HG03095 (cell line): ENCODE measurements at regions not wholly inside any gene's neighbourhood (a gene's known extent, or its start where the extent isn't known, plus 50 kb on each side); places are given as distances from the start of the nearest gene placed in this dataset.
"Not testable (repeated sequence)": the region's sequence is repeated elsewhere in the genome, so short reads cannot be mapped to it uniquely, and the experiment has no call there.

Source experiments
- ATAC-seq: cut with Tn5 transposase; IDR thresholded peaks from one replicate; pipeline ENCODE4 v1.9.1; 2021; ENCODE audit warnings: moderate library complexity; ENCODE audit not compliant: unreplicated experiment

DNA sequence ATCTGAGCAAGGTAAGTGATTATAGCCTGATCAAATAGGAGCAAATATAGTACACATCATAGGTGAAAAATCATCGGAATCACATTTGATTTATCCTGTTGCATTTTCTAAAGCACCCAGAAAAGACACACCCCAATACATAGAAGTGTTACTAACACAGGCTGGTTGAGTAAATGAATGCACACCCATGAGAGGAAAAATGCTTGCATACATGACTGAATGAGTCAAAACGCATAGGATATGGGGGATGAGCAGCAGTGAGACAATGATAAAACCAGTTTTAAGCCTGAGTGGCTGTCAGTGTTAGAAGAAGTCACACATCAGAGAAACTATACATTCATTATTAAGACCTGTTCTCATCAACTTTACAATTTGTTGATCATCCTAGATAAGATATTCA, 449.6 kb upstream of the CDH20 start:
- no peak for ATAC-seq

GRCh38 chr18:60888071-60888624, 445.1 kb upstream of the CDH20 start:
- no peak for ATAC-seq

- no peak for ATAC-seq
Observed at GRCh38 chr18:60889442-60889841, 443.8 kb upstream of the CDH20 start.

DNA sequence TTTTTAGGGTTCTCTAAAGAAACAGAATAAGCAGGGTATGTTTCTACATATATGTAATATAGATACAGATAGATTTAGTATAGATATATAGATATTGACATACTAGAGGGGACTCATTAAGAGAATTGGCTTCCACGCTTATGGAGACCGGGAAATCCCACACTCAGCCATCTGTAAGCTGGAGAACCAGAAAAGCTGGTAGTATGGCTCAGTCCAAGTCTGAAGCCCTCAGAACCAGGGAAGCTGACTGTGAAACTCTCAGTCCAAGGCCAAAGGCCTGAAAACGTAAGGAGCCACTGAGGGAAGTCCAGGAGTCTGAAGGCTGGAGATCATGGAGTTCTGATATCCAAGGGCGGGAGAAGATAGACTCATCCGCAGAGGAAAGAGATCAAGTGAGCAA, 441.3 kb upstream of the CDH20 start:
- ATAC-seq, result no peak

DNA sequence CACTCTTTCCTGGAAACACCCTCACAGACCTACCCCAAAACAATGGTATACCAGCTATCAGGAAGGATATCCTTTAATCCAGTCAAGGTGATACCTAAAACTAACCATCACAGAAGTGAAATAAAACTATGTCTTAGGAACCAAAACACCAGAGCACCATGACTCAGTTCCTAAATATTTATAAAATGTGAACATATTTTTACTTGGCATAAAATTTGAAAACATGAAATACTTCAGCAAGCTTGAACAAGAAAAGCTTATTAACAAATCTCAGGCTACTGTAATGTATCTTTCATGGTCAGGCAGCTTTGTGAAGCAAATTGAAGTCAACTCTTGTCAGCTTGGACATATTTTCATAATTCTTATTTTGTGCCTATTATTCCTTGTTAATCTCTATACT, 440.8 kb upstream of the CDH20 start:
- ATAC-seq, result no peak

GRCh38 chr18:60892855-60893254, 440.4 kb upstream of the CDH20 start:
- no peak for ATAC-seq

GRCh38 chr18:60893355-60894097, 439.7 kb upstream of the CDH20 start:
- ATAC-seq, result no peak

GRCh38 chr18:60894254-60894945, 438.8 kb upstream of the CDH20 start:
- no peak for ATAC-seq

GRCh38 chr18:60895181-60895580, 438.0 kb upstream of the CDH20 start:
- no peak for ATAC-seq

DNA sequence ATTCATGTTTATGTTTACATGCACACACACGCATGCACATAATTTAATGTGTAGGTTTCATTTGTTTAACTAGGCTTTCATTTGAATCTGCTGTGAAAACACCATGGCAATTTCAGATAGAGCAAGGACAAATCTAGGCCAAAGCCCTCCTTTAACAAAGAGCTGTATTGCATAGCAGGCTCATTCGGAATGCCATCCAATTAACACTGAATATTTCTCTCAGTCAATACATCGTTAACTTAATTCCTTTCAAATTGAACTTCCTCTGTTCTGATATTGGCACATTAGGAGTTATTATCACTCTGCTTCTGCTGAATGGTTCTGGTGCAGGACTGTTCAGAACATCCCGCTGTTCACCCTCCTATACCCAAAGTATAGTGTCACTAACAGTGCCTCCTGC, 435.1 kb upstream of the CDH20 start:
- no peak for ATAC-seq

DNA sequence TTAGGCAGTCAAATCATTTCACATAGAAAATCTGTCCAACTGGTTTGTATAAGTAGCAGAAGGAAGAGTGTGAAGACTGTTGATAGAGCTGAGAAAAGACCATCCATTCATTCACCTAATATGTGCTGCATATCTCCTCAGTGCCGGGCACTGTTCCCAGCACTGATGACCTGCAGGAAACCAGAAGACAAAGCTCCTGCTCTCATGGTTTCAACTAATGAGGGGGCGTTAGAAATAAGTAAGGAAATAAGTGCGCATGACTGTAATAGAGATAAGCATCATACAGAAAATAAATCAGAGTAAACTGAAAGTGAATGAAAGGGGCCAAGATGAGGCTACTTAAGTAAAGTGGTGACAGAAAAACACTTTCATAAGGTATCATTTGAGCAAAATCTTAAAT, 427.5 kb upstream of the CDH20 start:
- ATAC-seq, result no peak

GRCh38 chr18:60910534-60910933, 422.7 kb upstream of the CDH20 start:
- no peak for ATAC-seq

- no peak for ATAC-seq
Observed at GRCh38 chr18:60911504-60911903, 421.7 kb upstream of the CDH20 start.

DNA sequence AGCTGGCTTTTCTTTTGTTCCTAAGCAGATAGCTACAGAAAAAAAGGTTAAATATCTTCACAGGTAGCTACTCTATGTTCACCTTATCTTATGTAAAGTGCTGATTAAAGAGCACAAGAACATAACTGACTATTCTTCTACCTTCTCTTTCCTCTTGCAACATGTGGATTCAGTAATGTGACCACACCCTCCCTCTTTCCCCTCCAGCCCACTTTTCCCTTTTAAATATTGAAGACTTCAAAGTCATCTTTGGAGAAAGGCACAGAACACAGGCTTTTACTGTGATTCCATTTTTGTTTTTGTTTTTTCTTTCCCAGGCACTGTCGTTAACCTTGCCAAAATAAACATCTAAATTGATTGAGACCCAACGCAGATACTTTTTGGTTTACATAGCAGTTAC, 418.1 kb upstream of the CDH20 start:
- no peak for ATAC-seq

DNA sequence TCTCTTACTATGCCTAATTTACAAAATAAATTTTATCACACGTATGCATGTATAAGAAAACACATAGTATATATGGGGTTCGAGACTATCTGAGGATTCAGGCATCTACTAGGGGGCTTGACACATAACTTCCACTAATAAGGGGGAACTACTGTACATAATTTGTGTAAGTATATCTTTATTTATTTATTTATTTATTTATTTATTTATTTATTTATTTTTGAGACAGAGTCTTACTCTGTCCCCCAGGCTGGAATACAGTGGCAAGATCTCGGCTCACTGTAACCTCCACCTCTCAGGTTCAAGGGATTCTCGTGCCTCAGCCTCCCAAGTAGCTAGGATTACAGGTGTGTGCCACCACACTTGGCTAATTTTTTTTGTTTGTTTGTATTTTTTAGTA, 414.4 kb upstream of the CDH20 start:
- ATAC-seq, result not testable (repeated sequence)

DNA sequence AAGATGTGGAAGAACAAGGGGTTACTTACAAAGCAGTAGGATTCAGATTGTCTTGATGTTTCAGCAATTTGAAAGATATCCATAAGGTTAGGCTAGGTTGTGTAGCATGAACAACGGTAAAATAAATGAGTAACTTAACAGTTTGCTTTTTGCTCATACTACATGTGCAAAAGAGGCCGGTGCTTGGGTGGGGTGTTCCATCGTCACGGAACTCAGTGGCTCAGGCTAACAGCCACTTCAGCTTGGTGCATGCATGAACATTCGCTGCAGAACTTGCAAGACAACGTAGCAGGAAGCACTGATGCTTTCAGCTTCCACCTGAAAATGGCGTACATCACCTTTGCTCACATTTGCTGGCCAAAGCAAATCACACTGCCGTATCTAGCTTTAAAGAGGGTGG, 407.3 kb upstream of the CDH20 start:
- ATAC-seq, result no peak

DNA sequence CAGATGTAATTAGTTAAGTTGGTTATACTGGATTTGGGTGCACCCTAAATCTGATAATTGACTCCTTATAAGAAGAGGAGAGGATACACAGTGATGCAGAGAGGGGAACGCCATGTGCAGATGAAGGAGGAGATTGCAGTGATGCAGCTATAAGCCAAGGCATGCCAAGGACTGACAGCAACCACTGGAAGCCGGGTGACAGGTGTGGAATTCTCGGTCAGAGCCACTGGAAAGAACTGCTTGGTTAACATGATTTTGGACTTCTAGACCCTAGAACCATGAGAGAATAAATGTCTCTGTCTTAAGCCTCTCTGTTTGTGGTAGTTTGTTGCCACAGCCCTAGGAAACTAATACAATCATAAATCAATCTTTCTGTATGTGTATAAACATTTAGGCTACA, 403.3 kb upstream of the CDH20 start:
- ATAC-seq, result no peak

- no peak for ATAC-seq
Observed at GRCh38 chr18:60935041-60935910, 398.0 kb upstream of the CDH20 start.

DNA sequence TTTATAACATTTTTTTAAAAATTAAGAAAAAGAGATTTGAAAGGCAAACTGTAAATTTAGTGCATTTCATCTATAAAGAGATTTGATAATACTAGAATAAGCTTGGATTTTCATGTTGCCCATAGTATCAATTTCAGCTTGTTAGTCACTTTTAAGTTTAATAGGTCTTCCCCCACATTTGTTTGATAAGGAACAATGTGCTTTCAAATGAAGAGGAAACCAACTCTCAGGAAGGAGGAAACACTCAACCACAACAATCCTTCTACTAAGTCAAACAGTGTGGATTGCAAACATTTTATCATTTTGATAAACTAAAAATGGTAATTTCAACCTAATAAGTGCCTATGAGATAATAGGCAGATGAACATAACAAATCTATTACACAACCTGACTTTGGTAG, 397.1 kb upstream of the CDH20 start:
- ATAC-seq, result no peak

DNA sequence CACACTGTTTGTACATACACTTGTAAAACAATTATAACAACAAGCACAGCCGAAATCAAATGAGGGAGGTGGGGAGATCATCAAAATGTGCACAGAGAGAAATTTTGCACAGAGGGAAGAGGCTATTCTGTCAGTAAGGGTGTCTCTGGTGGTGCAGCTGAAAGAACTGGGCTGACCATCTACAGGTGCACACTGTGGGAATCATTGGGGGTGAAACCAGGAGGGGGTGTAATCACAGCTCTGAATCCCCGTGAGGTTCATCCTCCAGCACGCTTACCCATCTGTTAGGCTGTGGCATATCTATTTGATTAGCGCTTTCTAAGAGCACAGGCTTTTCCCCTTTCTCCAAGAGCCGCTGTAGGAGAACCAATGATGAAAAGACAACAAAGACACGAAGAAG, 389.9 kb upstream of the CDH20 start:
- ATAC-seq, result no peak

DNA sequence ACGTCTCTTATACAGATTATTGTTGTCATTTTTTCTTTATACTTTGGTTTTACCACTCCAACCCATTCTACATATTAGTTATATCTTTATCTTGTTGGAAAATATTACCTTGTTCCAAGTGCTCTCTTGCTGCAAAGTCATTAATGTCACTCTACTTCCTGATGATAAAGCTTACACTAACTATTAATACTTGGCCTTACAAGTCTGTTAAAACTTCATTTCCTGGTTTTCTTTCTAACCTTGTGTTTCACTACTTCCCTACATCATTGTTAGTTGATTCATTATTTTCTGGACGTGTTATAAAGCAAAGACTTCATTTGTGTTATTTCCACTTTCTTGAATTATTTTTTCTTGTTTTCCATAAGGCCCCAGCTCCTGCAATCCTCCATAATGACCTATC, 382.6 kb upstream of the CDH20 start:
- no peak for ATAC-seq
